Colonic mucosa (tissue), 4 donors: ENCODE measurements at regions not wholly inside any gene's neighbourhood (a gene's known extent, or its start where the extent isn't known, plus 50 kb on each side); places are given as distances from the start of the nearest gene placed in this dataset.

Experiments
- DNase-seq: peaks from one replicate; pipeline ENCODE4 v3.0.0-alpha.2; 2020
- H3K27ac ChIP-seq: fragments of 200-600 bp; one replicate; pipeline ENCODE4 v1.8.0; 2021
- H3K27me3 ChIP-seq: fragments of 200-600 bp; one replicate; pipeline ENCODE4 v1.8.0; 2021
- H3K36me3 ChIP-seq: fragments of 200-600 bp; one replicate; pipeline ENCODE4 v1.8.0; 2021
- H3K4me1 ChIP-seq: fragments of 200-600 bp; one replicate; pipeline ENCODE4 v1.8.0; 2021; ENCODE audit warnings: mild to moderate bottlenecking
- H3K4me3 ChIP-seq: fragments of 200-600 bp; one replicate; pipeline ENCODE4 v1.8.0; 2021
- H3K9ac ChIP-seq, 2 donors: one replicate each; pipeline ENCODE4 v1.7.0; 2013; ENCODE audit warnings: control low read depth in 2 of 2, low read depth in 2 of 2, low read length in 2 of 2
- H3K9me3 ChIP-seq: fragments of 200-600 bp; one replicate; pipeline ENCODE4 v1.8.0; 2021
- intact Hi-C: fragments of 100-400 bp; cut with DNase I; formaldehyde crosslinking; loops from one replicate; pipeline ENCODE4 v1.14.1; 2022
- TF ChIP-seq, protein P1 (sequence below): fragments of 200-600 bp; IDR thresholded peaks from one replicate; pipeline ENCODE4 v1.8.0; 2022; ENCODE audit warnings: antibody characterized with exemption, mild to moderate bottlenecking
- donor health status: healthy.
- donor health status: DM: no; HTN: no; CAD: no.
- donor health status: DM: no; HTN: no; CAD: no.

DNA sequence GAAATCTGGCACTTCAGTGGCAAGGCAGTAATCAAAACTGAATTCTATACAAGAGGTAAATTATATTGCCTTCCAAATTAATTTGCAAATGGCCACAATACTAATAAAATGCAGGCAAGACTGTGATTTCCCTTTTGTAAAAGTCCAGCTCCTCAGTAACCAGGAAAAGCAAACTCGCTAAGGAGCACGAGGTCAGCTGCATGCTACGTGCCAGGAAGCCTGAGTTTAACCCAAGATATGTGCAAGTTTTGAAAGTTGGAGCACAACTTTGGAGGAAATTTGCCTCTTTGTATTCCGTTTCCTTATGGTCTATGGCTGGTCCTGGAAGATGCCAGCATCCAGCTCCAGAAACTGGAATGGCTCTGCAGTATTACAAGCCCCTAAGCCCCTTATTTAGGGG, 226.8 kb upstream of the DYNLRB2 start:
- H3K9me3 ChIP-seq, result no peaks in the 10 kb centered on the region
- no peak overlapping the region for H3K4me3 ChIP-seq
- H3K4me1 ChIP-seq, result no peaks in the 10 kb centered on the region
- intact Hi-C loops, result no loop called here
- no peak for DNase-seq
- H3K36me3 ChIP-seq, result no peaks in the 10 kb centered on the region
- TF ChIP-seq, protein P1, sequence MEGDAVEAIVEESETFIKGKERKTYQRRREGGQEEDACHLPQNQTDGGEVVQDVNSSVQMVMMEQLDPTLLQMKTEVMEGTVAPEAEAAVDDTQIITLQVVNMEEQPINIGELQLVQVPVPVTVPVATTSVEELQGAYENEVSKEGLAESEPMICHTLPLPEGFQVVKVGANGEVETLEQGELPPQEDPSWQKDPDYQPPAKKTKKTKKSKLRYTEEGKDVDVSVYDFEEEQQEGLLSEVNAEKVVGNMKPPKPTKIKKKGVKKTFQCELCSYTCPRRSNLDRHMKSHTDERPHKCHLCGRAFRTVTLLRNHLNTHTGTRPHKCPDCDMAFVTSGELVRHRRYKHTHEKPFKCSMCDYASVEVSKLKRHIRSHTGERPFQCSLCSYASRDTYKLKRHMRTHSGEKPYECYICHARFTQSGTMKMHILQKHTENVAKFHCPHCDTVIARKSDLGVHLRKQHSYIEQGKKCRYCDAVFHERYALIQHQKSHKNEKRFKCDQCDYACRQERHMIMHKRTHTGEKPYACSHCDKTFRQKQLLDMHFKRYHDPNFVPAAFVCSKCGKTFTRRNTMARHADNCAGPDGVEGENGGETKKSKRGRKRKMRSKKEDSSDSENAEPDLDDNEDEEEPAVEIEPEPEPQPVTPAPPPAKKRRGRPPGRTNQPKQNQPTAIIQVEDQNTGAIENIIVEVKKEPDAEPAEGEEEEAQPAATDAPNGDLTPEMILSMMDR, result no peak
- H3K27ac ChIP-seq, result no peak overlapping the region
- no peak overlapping the region for H3K9ac ChIP-seq
- H3K27me3 ChIP-seq, result no peaks in the 10 kb centered on the region

DNA sequence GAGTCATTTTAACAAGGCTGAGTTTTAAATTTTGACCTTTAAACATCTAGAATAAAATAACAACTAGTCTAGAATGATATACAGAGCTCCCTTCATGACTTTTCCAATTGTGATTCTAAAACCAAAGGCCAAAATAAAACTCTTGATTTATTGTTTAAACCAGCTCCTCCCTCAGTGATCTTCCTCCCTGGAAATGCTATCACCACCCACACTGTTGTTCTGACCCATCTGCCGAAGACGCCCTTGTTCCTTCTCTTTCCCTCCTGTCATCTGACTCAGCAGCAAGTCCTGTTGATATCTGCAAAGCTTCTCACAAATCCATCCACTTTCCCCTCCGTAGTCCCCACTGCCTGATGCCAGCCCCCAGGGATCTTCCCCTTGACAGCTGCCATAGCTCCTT, 231.6 kb upstream of the DYNLRB2 start:
- intact Hi-C loops, result no loop called here
- no peaks in the 10 kb centered on the region for H3K9me3 ChIP-seq
- no peak overlapping the region for H3K27ac ChIP-seq
- no peak overlapping the region for H3K9ac ChIP-seq
- H3K36me3 ChIP-seq, result no peaks in the 10 kb centered on the region
- no peak for DNase-seq
- no peaks in the 10 kb centered on the region for H3K27me3 ChIP-seq
- TF ChIP-seq, protein P1, result no peak
- H3K4me3 ChIP-seq, result no peak overlapping the region
- no peaks in the 10 kb centered on the region for H3K4me1 ChIP-seq

DNA sequence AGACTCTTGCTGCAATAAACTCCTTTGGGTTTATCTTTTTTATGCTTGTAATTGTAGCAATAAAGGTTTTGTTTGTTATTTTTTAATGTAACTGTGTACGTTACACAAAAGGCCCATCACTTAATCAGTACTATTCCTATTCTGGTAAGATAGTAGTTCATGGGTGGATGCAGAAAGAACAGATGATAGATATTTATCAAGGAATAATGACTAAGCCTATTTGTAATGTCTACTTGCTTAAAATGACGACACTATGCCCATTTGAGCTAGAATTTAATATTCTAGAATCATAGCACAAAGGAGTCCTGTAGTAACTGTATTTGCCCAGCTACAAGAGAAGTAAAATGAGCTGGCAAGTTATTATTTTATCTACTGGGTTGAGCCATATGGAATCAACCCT, 235.4 kb upstream of the DYNLRB2 start:
- Histone ChIP-seq H3K27me3 (no peaks in the 10 kb centered on the region), H3K4me3 (no peak overlapping the region)
- intact Hi-C loops, result no loop called here

DNA sequence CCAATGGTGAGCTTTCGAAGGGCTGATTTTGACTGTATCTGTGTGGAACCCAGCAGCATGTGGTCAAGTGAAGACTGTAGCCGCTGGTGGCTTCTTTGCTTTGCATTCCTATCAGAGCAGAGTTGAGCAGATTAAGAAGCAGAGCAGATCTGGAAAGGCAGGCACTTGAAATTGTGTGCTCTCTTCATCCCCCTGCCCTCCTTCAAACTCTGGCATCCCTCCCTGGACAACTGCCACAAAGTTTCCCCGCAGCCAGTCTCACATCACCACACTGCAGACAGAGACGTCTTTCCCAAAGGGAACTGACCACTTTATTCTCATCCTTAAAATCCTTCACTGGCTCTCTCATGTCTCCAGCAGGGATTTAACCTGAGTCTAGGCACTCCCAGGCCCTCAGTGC, 237.1 kb upstream of the DYNLRB2 start:
- Histone ChIP-seq H3K27me3 (no peaks in the 10 kb centered on the region), H3K36me3 (no peaks in the 10 kb centered on the region)
- DNase-seq, result no peak

More for the DNA sequence above, 235.4 kb upstream of the DYNLRB2 start:
- no peak for DNase-seq
- TF ChIP-seq, protein P1, result no peak
- Histone ChIP-seq H3K36me3 (no peaks in the 10 kb centered on the region), H3K4me1 (no peaks in the 10 kb centered on the region), H3K9ac (no peak overlapping the region), H3K9me3 (no peaks in the 10 kb centered on the region), H3K27ac (no peak overlapping the region)

DNA sequence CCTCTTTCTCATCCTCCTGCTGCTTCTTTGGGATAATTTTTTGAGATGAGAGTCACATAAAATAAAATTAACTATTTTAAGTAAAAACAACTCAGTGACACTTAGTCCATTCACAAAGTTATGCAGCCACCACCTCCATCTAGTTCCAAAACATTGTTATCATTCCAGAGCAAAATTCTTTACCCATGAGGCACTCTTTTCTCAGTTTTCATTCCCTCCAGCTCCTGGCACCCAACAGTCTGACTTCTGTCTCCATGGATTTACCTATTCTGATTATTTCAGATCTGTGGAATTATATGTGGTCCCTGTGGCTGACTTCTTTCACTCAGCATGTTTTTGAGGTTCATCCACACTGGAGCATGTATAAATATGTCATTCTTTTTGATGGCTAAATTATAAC, 239.9 kb upstream of the DYNLRB2 start:
- Histone ChIP-seq H3K4me3 (no peak overlapping the region), H3K4me1 (no peaks in the 10 kb centered on the region), H3K9ac (no peak overlapping the region), H3K36me3 (no peaks in the 10 kb centered on the region), H3K27me3 (no peaks in the 10 kb centered on the region), H3K27ac (no peak overlapping the region), H3K9me3 (no peaks in the 10 kb centered on the region)
- TF ChIP-seq, protein P1, result no peak
- intact Hi-C loops, result no loop called here
- DNase-seq, result no peak

More for the DNA sequence above, 237.1 kb upstream of the DYNLRB2 start:
- no peak overlapping the region for H3K9ac ChIP-seq
- TF ChIP-seq, protein P1, result no peak
- H3K4me1 ChIP-seq, result no peaks in the 10 kb centered on the region
- no peak overlapping the region for H3K27ac ChIP-seq
- intact Hi-C loops, result no loop called here
- no peaks in the 10 kb centered on the region for H3K9me3 ChIP-seq
- H3K4me3 ChIP-seq, result no peak overlapping the region

DNA sequence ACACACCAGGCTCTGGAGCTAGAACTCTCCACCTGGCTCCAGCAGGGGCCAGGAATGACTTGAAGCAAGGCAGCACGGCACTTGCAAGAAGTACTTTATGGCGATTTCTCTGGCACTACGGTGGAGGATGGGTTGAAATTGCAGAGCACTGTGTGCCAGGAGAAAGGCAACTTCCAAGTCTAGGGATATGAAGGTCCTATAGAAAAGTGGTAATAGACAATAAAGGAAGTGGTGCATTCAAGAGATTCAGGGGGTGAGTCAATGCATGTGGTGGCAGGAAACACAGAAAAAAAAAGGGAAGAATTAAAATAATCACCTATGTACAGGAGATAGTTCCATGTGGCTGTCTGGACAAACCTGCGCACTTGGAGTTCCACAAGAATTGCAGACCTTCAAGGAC, 240.3 kb upstream of the DYNLRB2 start:
- TF ChIP-seq, protein P1, result no peak
- Histone ChIP-seq H3K27ac (no peak overlapping the region), H3K9me3 (no peaks in the 10 kb centered on the region), H3K27me3 (no peaks in the 10 kb centered on the region), H3K4me1 (no peaks in the 10 kb centered on the region), H3K4me3 (no peak overlapping the region), H3K36me3 (no peaks in the 10 kb centered on the region), H3K9ac (no peak overlapping the region)
- intact Hi-C loops, result no loop called here
- no peak for DNase-seq
